ENCODE measurements at regions not wholly inside any gene's neighbourhood (a gene's known extent, or its start where the extent isn't known, plus 50 kb on each side); places are given as distances from the start of the nearest gene placed in this dataset.

- TF ChIP-seq ZNF263 (CRISPR knock-in tag; IDR thresholded peaks at IDR 0.05; ENCODE audit: low read depth), result no peak
- TF ChIP-seq, protein P1, sequence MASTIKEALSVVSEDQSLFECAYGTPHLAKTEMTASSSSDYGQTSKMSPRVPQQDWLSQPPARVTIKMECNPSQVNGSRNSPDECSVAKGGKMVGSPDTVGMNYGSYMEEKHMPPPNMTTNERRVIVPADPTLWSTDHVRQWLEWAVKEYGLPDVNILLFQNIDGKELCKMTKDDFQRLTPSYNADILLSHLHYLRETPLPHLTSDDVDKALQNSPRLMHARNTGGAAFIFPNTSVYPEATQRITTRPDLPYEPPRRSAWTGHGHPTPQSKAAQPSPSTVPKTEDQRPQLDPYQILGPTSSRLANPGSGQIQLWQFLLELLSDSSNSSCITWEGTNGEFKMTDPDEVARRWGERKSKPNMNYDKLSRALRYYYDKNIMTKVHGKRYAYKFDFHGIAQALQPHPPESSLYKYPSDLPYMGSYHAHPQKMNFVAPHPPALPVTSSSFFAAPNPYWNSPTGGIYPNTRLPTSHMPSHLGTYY (CRISPR knock-in tag; IDR thresholded peaks at IDR 0.05), result no peak
- no peak for TF ChIP-seq CTCF (IDR thresholded peaks at IDR 0.05)
- no peak for TF ChIP-seq FOXP1 (CRISPR knock-in tag; IDR thresholded peaks at IDR 0.05; ENCODE audit: borderline replicate concordance)
- TF ChIP-seq RORB (CRISPR knock-in tag; IDR thresholded peaks at IDR 0.05), result no peak
Observed at GRCh38 chr1:191561276-191561675, 597.0 kb upstream of the RGS18 start.
